AG04450 (cell line): ENCODE measurements at regions not wholly inside any gene's neighbourhood (a gene's known extent, or its start where the extent isn't known, plus 50 kb on each side); places are given as distances from the start of the nearest gene placed in this dataset.

ENCODE experiments used
- CTCF ChIA-PET: fragments of 300-600, 350-600 bp; formaldehyde crosslinking; extraction: SDS; loops from one replicate; lab custom pipeline; 2022; ENCODE audit warnings: antibody characterized with exemption, inconsistent platforms; lab: Charles Lee
- POLR2A ChIA-PET: fragments of 350-600 bp; formaldehyde crosslinking; extraction: SDS; loops from one replicate; lab custom pipeline; 2021; ENCODE audit warnings: antibody characterized with exemption, inconsistent platforms; lab: Yijun Ruan, JAX
- DNase-seq: peaks from one replicate; pipeline ENCODE4 v3.0.0-alpha.2; 2011; ENCODE audit warnings: low read depth, low spot score
- H3K27ac ChIP-seq: one replicate; pipeline ENCODE4 v1.5.1; 2012; ENCODE audit warnings: low read depth, low read length, control low read depth
- H3K27me3 ChIP-seq: one replicate; pipeline ENCODE4 v1.6.0; 2012; ENCODE audit warnings: low read length; ENCODE audit not compliant: control insufficient read depth, insufficient read depth
- H3K4me3 ChIP-seq: 2 replicates; pipeline ENCODE4 v1.5.1; 2011; ENCODE audit warnings: mild to moderate bottlenecking, low read depth, low read length, control low read depth
- H3K9me3 ChIP-seq: 2 replicates; pipeline ENCODE4 v1.5.1; 2012; ENCODE audit warnings: low read length; ENCODE audit not compliant: control insufficient read depth, insufficient read depth
- CTCF ChIP-seq: IDR thresholded peaks from 2 replicates; pipeline ENCODE4 v1.5.1; 2011; ENCODE audit warnings: low read depth, low read length, control low read depth, inconsistent platforms

GRCh38 chr10:4506095-4506494, 319.9 kb upstream of the AKR1E2 start:
- Histone ChIP-seq H3K4me3 (no peak overlapping the region), H3K27me3 (no peaks in the 10 kb centered on the region), H3K27ac (no peak overlapping the region), H3K9me3 (no peaks in the 10 kb centered on the region; the same call in 1 of the 2 replicates)
- ChIA-PET POLR2A (no interaction called here), CTCF (no interaction called here)
- DNase-seq, result no peak
- no peak for TF ChIP-seq CTCF

- POLR2A ChIA-PET, result no interaction called here
- H3K27me3 ChIP-seq, result no peaks in the 10 kb centered on the region
- CTCF ChIA-PET, result interaction anchor here (1.4 kb wide), 1 partner anchor 8 kb away, joined by 6 read pairs; no protein-coding TSS in a partner anchor
- DNase-seq, result no peak
- H3K9me3 ChIP-seq, result no peaks in the 10 kb centered on the region
- H3K27ac ChIP-seq, result no peak overlapping the region
- no peak overlapping the region for H3K4me3 ChIP-seq
- TF ChIP-seq CTCF, result no peak
Measured at GRCh38 chr10:4504550-4504949, 321.5 kb upstream of the AKR1E2 start.

- ChIA-PET POLR2A (no interaction called here), CTCF (no interaction called here)
- H3K27me3 ChIP-seq, result no peaks in the 10 kb centered on the region
- TF ChIP-seq CTCF, result no peak
- no peaks in the 10 kb centered on the region for H3K9me3 ChIP-seq
- H3K4me3 ChIP-seq, result no peak overlapping the region
- H3K27ac ChIP-seq, result no peak overlapping the region
- DNase-seq, result no peak
Measured at GRCh38 chr10:4503076-4503475, 322.9 kb upstream of the AKR1E2 start.

GRCh38 chr10:4501306-4501705, 324.7 kb upstream of the AKR1E2 start:
- Histone ChIP-seq H3K4me3 (no peak overlapping the region), H3K27ac (no peak overlapping the region), H3K27me3 (no peaks in the 10 kb centered on the region), H3K9me3 (no peaks in the 10 kb centered on the region)
- POLR2A ChIA-PET, result no interaction called here
- CTCF ChIA-PET, result no interaction called here
- no peak for TF ChIP-seq CTCF
- DNase-seq, result no peak

- peak; percentile 75 for DNase-seq
- Histone ChIP-seq H3K9me3 (no peaks in the 10 kb centered on the region), H3K27me3 (no peaks in the 10 kb centered on the region), H3K27ac (peak overlapping the region; percentile 89), H3K4me3 (no peak overlapping the region)
- POLR2A ChIA-PET, result interaction anchor here (0.5 kb wide), 1 partner anchor 153 kb away, joined by 3 read pairs; no protein-coding TSS in a partner anchor
- CTCF ChIA-PET, result no interaction called here
- TF ChIP-seq CTCF, result no peak
Measured at GRCh38 chr10:4498711-4499251, 327.2 kb upstream of the AKR1E2 start.
